GM12875 (cell line): ENCODE measurements at regions not wholly inside any gene's neighbourhood (a gene's known extent, or its start where the extent isn't known, plus 50 kb on each side); places are given as distances from the start of the nearest gene placed in this dataset.

ENCODE experiments used
- H3K4me3 ChIP-seq: one replicate; pipeline ENCODE4 v1.5.1; 2011; ENCODE audit warnings: low read depth, low read length, control low read depth
- TF ChIP-seq, protein P1 (sequence below): IDR thresholded peaks from 2 replicates; pipeline ENCODE4 v1.5.1; 2011; ENCODE audit warnings: low read depth, mild to moderate bottlenecking, control low read depth, inconsistent platforms, low read length, moderate library complexity, borderline replicate concordance; ENCODE audit not compliant: insufficient read depth

DNA sequence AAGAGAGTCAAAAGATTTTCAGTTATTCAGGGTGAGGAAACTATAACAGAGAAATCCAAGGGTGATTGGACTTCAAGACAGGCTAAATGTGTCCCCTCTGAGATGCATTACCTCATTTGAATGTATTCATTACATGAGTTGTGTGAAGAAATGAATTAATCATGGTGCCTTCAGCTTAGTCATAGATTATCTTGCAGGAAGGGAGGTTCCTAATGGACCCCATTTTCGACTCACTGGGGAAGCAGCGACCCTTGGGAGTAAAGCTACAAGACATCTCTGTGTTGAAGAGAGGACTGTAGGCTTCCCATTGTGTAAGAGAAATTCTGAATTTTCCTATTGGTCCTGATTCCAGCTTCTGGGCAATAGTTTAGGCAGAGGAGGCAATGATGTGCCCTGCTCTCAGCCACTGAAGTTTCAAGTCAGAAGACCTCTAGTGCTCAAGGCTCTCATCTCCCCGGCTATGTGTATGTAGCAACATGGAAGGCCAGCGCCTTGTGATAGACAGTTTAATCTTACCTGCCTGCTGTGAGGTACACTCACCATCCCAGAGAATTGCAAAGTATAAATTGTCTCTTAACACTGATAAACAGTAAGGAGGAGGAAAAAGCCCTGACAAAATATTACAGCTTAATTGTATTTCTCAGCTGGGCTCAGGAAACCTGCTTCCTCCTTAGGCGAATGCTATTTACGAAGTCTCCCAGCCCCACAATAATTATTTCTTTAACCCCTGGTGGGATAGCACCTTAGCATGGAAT, 133.8 kb downstream of the PDCD6IP start:
- no peak overlapping the region for H3K4me3 ChIP-seq
- TF ChIP-seq, protein P1, sequence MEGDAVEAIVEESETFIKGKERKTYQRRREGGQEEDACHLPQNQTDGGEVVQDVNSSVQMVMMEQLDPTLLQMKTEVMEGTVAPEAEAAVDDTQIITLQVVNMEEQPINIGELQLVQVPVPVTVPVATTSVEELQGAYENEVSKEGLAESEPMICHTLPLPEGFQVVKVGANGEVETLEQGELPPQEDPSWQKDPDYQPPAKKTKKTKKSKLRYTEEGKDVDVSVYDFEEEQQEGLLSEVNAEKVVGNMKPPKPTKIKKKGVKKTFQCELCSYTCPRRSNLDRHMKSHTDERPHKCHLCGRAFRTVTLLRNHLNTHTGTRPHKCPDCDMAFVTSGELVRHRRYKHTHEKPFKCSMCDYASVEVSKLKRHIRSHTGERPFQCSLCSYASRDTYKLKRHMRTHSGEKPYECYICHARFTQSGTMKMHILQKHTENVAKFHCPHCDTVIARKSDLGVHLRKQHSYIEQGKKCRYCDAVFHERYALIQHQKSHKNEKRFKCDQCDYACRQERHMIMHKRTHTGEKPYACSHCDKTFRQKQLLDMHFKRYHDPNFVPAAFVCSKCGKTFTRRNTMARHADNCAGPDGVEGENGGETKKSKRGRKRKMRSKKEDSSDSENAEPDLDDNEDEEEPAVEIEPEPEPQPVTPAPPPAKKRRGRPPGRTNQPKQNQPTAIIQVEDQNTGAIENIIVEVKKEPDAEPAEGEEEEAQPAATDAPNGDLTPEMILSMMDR: no peak

DNA sequence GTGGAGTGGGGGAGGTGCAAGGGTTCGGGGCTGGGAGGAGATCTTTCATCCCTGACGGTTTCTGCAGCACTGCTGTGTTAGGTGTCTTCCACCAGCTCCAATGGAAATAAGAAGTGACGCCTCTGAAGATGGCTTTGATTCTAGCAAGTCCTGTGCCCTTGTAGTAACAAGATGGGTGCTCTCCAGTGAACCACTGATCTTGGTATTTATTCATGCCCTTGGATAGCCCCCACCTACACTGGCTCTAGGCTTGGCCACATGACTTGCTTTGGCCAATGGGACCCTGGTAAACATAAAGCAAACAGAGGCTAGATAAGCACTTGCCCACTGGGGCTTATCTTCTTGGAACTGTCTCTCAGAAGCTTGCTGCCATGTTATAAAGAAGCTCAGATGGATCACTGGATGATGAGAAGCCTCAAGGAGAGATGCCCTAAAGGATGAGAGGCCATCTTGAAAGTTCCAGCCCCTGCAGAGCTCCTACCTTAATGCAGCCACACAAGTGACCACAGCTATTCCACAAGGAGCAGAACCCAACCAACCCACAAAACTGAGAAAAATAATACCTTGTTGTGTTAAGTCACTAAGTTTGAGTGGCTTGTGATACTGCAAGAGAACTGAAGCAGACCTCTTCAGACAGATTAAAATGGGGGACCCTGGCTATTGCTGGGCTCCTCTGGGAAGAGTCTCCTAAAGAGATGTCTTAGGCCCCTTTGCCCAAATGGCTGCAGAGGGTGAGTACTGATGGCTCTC, 137.9 kb downstream of the PDCD6IP start:
- TF ChIP-seq, protein P1: no peak

DNA sequence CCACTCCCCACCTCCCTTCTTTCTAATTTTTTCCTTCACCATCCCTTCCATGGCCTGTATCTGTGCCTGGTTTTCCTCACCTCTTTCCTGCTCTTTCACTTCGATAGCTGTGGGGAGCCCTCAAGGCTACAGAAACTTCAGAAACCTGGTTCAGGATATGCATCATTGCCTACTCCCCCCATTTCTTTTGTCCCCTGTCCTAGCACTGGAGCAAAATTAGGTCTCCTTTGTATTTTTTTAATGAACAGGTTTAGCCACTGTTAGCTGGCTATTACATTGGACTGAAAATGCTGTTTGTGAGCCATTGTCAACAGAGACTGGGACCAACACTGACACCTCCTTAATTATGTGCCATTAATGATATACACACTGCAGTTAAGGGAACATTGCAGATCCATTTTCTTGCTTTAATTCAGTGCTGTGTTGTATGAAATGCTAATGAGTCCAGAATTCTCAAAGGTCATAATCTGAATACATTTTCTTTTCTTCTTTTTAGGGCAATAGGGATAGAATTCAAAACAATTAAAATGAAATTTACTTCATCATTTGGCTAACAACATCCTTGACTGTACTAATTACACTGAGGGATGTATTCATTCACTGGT, 138.6 kb downstream of the PDCD6IP start:
- TF ChIP-seq, protein P1: no peak
- no peak overlapping the region for H3K4me3 ChIP-seq

More for the DNA sequence above, 137.9 kb downstream of the PDCD6IP start:
- no peak overlapping the region for H3K4me3 ChIP-seq

DNA sequence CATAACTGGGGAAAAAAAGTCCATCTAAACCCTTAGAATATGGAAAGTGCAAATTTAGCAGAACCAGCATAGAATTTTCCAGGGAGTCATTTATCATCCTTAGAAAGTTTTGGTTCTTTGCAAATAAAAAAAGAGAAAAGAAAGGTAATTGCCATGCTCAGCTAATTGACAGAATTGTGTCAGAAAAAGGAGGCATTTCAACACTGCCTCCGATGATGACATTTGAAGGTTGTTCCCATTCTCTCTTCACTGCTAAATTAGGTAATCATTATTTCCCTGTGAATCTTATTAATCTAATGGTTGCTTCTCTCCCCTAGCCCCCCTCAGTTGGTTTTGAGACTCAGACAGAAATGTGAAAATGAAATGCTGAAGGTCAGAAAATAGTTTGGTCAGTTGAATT, 139.2 kb downstream of the PDCD6IP start:
- TF ChIP-seq, protein P1: no peak
- H3K4me3 ChIP-seq: no peak overlapping the region

DNA sequence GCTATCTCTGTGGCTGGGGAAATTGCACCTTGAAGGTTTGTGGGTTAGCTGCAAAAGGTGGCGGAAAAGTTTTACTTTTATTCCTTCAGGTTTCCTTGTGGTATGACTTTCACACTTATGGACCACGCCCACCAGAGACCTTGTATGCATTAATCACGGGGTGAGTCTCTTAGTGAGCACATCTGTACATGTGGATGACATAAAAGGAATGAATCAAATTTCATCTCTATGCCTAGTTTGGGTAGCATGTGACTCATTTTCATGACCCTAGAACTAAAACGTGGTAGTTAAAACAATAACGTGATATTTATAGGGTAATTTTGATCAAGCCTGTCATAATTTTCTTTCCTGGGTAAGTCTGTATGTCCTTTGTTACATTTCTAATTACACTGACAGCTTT, 141.7 kb downstream of the PDCD6IP start:
- TF ChIP-seq, protein P1: no peak

DNA sequence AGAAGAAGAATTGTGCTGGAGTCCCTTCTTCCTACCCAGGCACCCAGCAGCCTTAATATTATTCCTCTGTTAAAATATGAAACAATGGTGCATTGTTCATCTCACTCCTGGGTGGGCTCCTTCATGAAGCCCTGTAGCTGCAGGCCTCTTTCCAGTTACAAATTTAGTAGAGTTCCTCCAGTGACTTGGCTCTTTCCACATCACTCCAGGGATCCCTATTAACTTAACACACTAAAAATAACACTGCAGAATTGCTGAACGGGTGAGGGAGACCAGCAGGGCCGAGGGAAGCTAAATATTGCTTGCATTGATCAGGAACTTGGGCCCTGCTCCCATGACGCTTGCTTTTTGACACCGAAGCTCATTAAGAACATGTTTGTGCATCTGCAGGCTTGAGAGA, 142.3 kb downstream of the PDCD6IP start:
- TF ChIP-seq, protein P1: no peak

More for the DNA sequence above, 141.7 kb downstream of the PDCD6IP start:
- H3K4me3 ChIP-seq: no peak overlapping the region

More for the DNA sequence above, 142.3 kb downstream of the PDCD6IP start:
- H3K4me3 ChIP-seq: no peak overlapping the region
